Gastrocnemius medialis (tissue), 4 donors: ENCODE measurements at regions not wholly inside any gene's neighbourhood (a gene's known extent, or its start where the extent isn't known, plus 50 kb on each side); places are given as distances from the start of the nearest gene placed in this dataset.

Experiments used
- ATAC-seq, 2 donors: fragments of 150-250 bp; one replicate each; pipeline ENCODE4 v1.9.1; 2016
- DNase-seq, 2 donors: peaks; one replicate each; pipeline ENCODE4 v3.0.0-alpha.2; 2019
- H3K27ac ChIP-seq, 4 donors: fragments of 200-600 bp; sonication (generic); 1 replicate in 1 of 4; 2 replicates in 3 of 4; pipeline ENCODE4 v1.5.1; 2016 to 2018; ENCODE audit warnings: mild to moderate bottlenecking in 2 of 4, moderate library complexity in 1 of 4
- H3K27me3 ChIP-seq, 3 donors: fragments of 200-600 bp; sonication (generic) in 2 of 3; 1 replicate in 1 of 3; 2 replicates in 2 of 3; pipeline versions ENCODE4 v1.5.1 to v1.6.0; 2016 to 2019; ENCODE audit warnings: mild to moderate bottlenecking in 1 of 3, moderate library complexity in 1 of 3
- H3K36me3 ChIP-seq, 2 donors: fragments of 200-600 bp; sonication (generic) in 1 of 2; one replicate each; pipeline ENCODE4 v1.5.1; 2017 to 2018
- H3K4me1 ChIP-seq, 2 donors: fragments of 200-600 bp; sonication (generic) in 1 of 2; one replicate each; pipeline ENCODE4 v1.5.1; 2016 to 2017; ENCODE audit warnings: mild to moderate bottlenecking in 2 of 2
- H3K4me3 ChIP-seq, 4 donors: fragments of 200-600 bp; sonication (generic) in 3 of 4; 1 replicate in 1 of 4; 2 replicates in 3 of 4; pipeline ENCODE4 v1.5.1; 2016 to 2019; ENCODE audit warnings: mild to moderate bottlenecking in 2 of 4
- H3K9me3 ChIP-seq, 3 donors: fragments of 200-600 bp; sonication (generic) in 2 of 3; 1 replicate in 1 of 3; 2 replicates in 2 of 3; pipeline ENCODE4 v1.5.1; 2016 to 2019
- CTCF ChIP-seq, 5 experiments: fragments of 450-650 bp in 3 of 5; fragments of 200-600 bp in 2 of 5; sonication (generic) in 2 of 5; IDR thresholded peaks in 4 of 5; conservative IDR thresholded peaks in 1 of 5; 1 replicate in 4 of 5; 2 replicates in 1 of 5; pipeline ENCODE4 v1.5.1; 2016 to 2019; ENCODE audit warnings: antibody characterized with exemption in 5 of 5, mild to moderate bottlenecking in 3 of 5, moderate library complexity in 3 of 5
- POLR2A ChIP-seq, 2 donors: fragments of 450-650 bp; IDR thresholded peaks; one replicate each; pipeline ENCODE4 v1.6.1; 2017; ENCODE audit warnings: antibody characterized with exemption in 2 of 2, mild to moderate bottlenecking in 2 of 2, moderate library complexity in 2 of 2
- in situ Hi-C, 4 donors: fragments of 200-750 bp; cut with MboI; loops; one replicate each; pipeline versions ENCODE4 v1.15.0 to v1.8.0; 2017; ENCODE audit warnings: low sequenced_read_pairs in 4 of 4
- intact Hi-C: fragments of 100-400 bp; cut with DNase I; formaldehyde crosslinking; loops from one replicate; pipeline ENCODE4 v1.15.1; 2023; ENCODE audit warnings: low total_unique reads

DNA sequence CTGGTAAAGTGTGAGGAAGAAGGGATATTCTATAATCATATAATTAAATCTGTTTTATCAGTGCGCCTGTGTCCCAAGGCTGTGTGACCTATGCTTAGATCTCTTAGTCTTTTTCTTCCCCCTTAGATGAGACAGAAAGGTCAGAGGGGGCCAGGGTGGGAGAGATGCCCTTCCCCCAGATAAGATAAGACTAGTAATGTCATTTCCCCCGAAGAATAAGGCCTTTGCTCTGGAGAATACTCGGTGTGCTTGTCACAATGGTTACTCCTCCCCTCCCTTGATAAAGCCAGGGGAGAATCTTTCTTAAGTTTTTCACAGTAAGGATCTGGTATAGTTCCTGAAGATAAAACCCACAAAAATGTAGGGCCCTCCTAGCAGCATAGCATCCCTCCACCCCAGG, 1041.8 kb downstream of the SORCS3 start:
- Histone ChIP-seq H3K4me3 (no peak overlapping the region), H3K27me3 (no peaks in the 10 kb centered on the region), H3K4me1 (no peaks in the 10 kb centered on the region), H3K9me3 (no peaks in the 10 kb centered on the region), H3K27ac (no peak overlapping the region), H3K36me3 (no peaks in the 10 kb centered on the region)
- DNase-seq (no peak), ATAC-seq (no peak)
- in situ Hi-C loops (no loop called here), intact Hi-C loops (no loop called here)
- no peak for TF ChIP-seq POLR2A (IDR thresholded peaks at IDR 0.05)
- no peak for TF ChIP-seq CTCF (IDR thresholded peaks at IDR 0.05 in 4 of 5, conservative IDR thresholded peaks at IDR 0.05 in 1 of 5)

DNA sequence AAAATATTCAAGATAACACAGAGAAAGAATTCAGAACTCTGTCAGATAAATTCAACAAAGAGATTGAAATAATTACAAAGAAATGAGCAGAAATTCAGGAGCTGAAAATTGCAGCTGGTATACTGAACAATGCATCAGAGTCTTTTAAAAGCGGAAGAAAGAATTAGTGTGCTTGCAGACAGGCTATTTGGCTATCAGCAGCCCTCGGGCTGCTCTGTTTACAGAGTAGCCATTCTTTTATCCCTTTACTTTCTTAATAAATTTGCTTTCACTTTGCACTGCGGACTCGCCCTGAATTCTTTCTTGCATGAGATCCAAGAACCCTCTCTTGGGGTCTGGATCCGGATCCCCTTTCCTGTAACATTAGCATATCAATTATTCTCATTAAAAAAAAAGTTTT, 1040.0 kb downstream of the SORCS3 start:
- in situ Hi-C loops: no loop called here
- Histone ChIP-seq H3K27me3 (no peaks in the 10 kb centered on the region), H3K4me3 (no peak overlapping the region), H3K36me3 (no peaks in the 10 kb centered on the region), H3K27ac (no peak overlapping the region), H3K9me3 (no peaks in the 10 kb centered on the region), H3K4me1 (no peaks in the 10 kb centered on the region)
- TF ChIP-seq CTCF (IDR thresholded peaks at IDR 0.05 in 4 of 5, conservative IDR thresholded peaks at IDR 0.05 in 1 of 5) (no peak), POLR2A (IDR thresholded peaks at IDR 0.05) (no peak)
- intact Hi-C loops: no loop called here
- DNase-seq (no peak), ATAC-seq (no peak)

DNA sequence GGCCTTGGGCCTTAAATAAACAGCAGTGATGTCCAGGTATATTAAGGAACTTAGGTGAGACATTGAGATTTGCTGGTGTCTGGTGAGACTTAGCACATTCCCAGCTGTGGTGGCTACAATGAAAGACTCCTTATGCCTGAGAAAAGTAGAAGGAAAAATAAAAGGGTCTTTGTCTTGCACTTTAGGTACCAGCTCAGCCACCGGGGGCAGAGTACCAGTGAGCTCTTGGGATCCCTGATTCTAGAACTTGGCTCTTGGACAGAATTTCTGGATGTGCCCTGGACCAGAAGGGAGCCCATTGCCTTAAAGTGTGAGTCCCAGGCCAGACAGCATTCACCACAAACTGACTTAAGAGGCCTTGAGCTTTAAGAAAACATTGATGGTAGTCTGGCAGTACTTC, 1038.7 kb downstream of the SORCS3 start:
- Histone ChIP-seq H3K27me3 (no peaks in the 10 kb centered on the region), H3K27ac (no peak overlapping the region), H3K4me3 (no peak overlapping the region), H3K4me1 (no peaks in the 10 kb centered on the region), H3K36me3 (no peaks in the 10 kb centered on the region), H3K9me3 (peaks cover 0 to 2% (median 0%) of the 10 kb centered on the region in 3 donors)
- no peak for TF ChIP-seq CTCF (IDR thresholded peaks at IDR 0.05 in 4 of 5, conservative IDR thresholded peaks at IDR 0.05 in 1 of 5)
- no peak for TF ChIP-seq POLR2A (IDR thresholded peaks at IDR 0.05)
- DNase-seq: no peak
- in situ Hi-C loops (no loop called here), intact Hi-C loops (no loop called here)
- ATAC-seq: no peak

- TF ChIP-seq POLR2A (IDR thresholded peaks at IDR 0.05): no peak
- TF ChIP-seq CTCF (IDR thresholded peaks at IDR 0.05 in 4 of 5, conservative IDR thresholded peaks at IDR 0.05 in 1 of 5): no peak
- ATAC-seq: no peak
- Histone ChIP-seq H3K27ac (no peak overlapping the region), H3K4me1 (no peaks in the 10 kb centered on the region), H3K4me3 (no peak overlapping the region), H3K9me3 (peaks cover 0 to 2% (median 0%) of the 10 kb centered on the region in 3 donors), H3K27me3 (no peaks in the 10 kb centered on the region), H3K36me3 (no peaks in the 10 kb centered on the region)
- DNase-seq: no peak
- intact Hi-C loops (no loop called here), in situ Hi-C loops (no loop called here)
Measured at GRCh38 chr10:105675333-105675732, 1034.2 kb downstream of the SORCS3 start.

GRCh38 chr10:105674448-105674847, 1033.4 kb downstream of the SORCS3 start:
- Histone ChIP-seq H3K27ac (no peak overlapping the region), H3K4me1 (no peaks in the 10 kb centered on the region), H3K9me3 (peaks cover 0 to 2% (median 0%) of the 10 kb centered on the region in 3 donors), H3K27me3 (no peaks in the 10 kb centered on the region), H3K36me3 (no peaks in the 10 kb centered on the region), H3K4me3 (no peak overlapping the region)
- ATAC-seq (no peak), DNase-seq (no peak)
- intact Hi-C loops (no loop called here), in situ Hi-C loops (loop anchor here in 1 of 4 donors (25.0 kb wide), 1 partner anchor 112 kb away; no protein-coding TSS in a partner anchor)
- TF ChIP-seq POLR2A (IDR thresholded peaks at IDR 0.05): no peak
- no peak for TF ChIP-seq CTCF (IDR thresholded peaks at IDR 0.05 in 4 of 5, conservative IDR thresholded peaks at IDR 0.05 in 1 of 5)
